RWPE1 (cell line): ENCODE measurements at regions not wholly inside any gene's neighbourhood (a gene's known extent, or its start where the extent isn't known, plus 50 kb on each side); places are given as distances from the start of the nearest gene placed in this dataset.

Source experiments
- CTCF ChIA-PET: fragments of 350-600 bp; sonication (Branson Sonifier 250); formaldehyde crosslinking; extraction: SDS; loops from one replicate; lab custom pipeline; 2021; lab: Yijun Ruan, JAX
- POLR2A ChIA-PET: fragments of 400-600 bp; formaldehyde crosslinking; extraction: SDS; loops from one replicate; lab custom pipeline; 2020; ENCODE audit warnings: antibody characterized with exemption; ENCODE audit not compliant: low non-redundant PET; lab: Yijun Ruan, JAX
- DNase-seq: peaks from one replicate; pipeline ENCODE4 v3.0.0; 2012; ENCODE audit warnings: low spot score
- H3K27ac ChIP-seq: fragments of 450-650 bp; 2 replicates; pipeline ENCODE4 v1.5.1; 2017
- TF ChIP-seq, protein P1 (sequence below): fragments of 450-650 bp; conservative IDR thresholded peaks from 2 replicates; pipeline ENCODE4 v1.5.1; 2017; ENCODE audit warnings: low read depth, mild to moderate bottlenecking

DNA sequence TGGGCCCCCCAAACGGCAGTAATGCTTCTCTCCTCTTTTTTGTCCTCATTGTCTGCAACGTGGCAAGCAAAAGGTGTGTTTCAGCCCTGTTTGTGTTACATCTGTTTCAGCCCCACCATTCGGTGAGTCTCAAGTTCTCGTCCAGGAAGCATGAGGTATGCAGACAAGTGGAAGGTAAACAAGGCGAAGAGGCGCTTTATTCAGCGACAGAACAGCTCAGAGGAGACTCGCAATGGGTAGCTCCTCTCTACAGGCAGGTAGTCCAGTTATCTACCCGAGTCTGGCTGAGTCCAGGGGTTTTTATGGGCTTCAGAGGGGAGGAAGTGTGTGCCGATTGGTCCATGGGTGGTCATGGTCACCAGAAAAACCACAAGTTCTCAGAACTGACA is 733.4 kb upstream of the CDH7 start:
- CTCF ChIA-PET = no interaction called here
- TF ChIP-seq, protein P1, sequence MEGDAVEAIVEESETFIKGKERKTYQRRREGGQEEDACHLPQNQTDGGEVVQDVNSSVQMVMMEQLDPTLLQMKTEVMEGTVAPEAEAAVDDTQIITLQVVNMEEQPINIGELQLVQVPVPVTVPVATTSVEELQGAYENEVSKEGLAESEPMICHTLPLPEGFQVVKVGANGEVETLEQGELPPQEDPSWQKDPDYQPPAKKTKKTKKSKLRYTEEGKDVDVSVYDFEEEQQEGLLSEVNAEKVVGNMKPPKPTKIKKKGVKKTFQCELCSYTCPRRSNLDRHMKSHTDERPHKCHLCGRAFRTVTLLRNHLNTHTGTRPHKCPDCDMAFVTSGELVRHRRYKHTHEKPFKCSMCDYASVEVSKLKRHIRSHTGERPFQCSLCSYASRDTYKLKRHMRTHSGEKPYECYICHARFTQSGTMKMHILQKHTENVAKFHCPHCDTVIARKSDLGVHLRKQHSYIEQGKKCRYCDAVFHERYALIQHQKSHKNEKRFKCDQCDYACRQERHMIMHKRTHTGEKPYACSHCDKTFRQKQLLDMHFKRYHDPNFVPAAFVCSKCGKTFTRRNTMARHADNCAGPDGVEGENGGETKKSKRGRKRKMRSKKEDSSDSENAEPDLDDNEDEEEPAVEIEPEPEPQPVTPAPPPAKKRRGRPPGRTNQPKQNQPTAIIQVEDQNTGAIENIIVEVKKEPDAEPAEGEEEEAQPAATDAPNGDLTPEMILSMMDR = no peak

DNA sequence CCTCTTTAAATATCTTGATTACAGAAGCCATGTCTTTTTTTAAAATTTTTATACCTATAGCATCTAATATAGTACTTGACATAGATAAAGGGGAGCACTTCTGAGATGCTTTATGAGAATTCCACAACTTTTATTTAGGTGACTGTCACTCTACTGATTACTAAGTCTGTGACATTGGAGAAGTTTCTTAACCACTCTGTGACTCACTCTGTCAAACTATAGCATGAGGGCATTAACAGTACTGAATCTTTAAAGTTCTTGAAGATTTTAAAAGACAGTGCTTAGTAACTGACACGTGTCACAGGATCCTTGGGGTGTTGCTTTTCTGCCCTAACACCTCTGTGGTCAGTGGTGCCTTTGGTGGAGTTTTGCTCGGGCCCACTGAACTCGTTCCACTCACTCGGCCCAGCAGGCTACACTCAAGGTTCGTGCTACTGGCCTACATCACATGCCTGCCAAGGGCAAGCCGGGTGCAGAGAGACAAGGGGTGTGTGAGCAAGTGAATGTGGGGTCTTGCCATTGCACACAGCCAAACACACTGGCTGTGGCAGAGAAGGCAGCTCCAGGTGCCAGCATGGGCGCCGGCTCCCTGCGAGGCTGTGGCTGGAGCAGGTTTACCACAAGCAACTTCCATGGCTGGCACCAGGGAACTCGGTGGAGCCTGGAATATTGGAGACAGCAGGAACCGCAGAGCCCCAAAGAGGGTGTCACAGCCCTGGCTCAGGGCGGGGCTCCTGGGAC is 734.0 kb upstream of the CDH7 start:
- TF ChIP-seq, protein P1 = no peak
- CTCF ChIA-PET = no interaction called here
- POLR2A ChIA-PET = no interaction called here
- DNase-seq = no peak
- H3K27ac ChIP-seq = no peak overlapping the region

More for the DNA sequence above, 733.4 kb upstream of the CDH7 start:
- no peak overlapping the region for H3K27ac ChIP-seq
- POLR2A ChIA-PET = no interaction called here
- DNase-seq = no peak

DNA sequence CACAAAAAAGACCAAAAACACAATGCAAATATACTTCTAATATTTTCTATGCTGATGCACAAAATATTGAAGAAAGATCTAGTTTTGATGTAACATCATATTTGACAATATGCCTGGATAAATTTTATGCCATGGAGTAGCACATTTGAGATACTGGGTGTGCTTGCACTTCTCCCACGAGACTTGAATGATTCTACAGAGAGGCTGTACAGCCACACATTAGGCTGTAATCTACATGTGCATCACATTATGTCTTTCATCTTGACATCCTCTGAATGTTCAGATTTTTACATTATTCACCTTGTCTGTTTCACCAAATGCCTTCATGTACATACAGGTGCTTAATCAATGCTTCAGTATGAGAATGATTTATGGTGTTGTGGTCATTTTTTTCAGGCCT is 756.4 kb upstream of the CDH7 start:
- ChIA-PET POLR2A (no interaction called here), CTCF (no interaction called here)
- no peak overlapping the region for H3K27ac ChIP-seq
- DNase-seq = no peak
- TF ChIP-seq, protein P1 = no peak

DNA sequence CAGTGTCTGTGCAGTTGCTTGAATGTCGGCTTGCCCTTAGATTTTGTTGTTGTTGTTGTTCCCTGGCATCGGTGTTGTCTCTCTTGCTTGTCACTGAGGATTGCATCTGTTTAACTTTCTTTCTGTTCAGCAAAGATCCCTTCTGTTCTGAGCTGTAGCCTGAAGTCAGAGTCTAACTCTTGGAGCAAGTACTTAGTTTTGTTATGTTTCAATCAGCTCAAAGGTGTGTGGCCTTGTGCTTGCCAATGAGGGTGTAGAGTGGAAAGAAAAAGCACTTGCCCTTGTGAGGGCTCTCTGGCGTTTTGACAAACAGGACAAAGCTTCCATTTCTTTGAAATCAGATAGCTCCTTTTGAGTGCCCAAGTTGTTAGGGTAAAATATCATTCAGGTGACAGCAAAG is 757.1 kb upstream of the CDH7 start:
- TF ChIP-seq, protein P1 = no peak
- no peak for DNase-seq
- no peak overlapping the region for H3K27ac ChIP-seq
- POLR2A ChIA-PET = no interaction called here
- CTCF ChIA-PET = no interaction called here

DNA sequence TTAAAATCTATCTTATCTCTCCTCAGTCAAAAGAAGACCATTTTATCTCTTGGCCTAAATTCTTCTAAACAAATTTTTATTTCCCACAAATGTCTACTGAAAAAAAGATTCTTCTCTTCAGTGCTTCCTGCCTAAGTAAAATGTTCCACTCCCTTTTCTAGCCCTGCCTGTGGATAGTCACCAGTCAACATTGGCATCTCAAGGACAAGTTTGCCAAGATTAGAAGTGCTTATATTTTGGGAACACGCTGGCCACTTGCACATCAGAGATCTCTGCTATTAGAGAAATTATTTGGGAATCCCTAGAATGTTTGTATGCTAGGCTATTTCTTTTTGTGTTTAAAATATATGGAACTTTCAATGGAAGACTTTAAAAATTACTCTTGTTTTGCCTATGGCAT is 758.2 kb upstream of the CDH7 start:
- ChIA-PET CTCF (no interaction called here), POLR2A (no interaction called here)
- TF ChIP-seq, protein P1 = no peak
- DNase-seq = no peak
- H3K27ac ChIP-seq = no peak overlapping the region

DNA sequence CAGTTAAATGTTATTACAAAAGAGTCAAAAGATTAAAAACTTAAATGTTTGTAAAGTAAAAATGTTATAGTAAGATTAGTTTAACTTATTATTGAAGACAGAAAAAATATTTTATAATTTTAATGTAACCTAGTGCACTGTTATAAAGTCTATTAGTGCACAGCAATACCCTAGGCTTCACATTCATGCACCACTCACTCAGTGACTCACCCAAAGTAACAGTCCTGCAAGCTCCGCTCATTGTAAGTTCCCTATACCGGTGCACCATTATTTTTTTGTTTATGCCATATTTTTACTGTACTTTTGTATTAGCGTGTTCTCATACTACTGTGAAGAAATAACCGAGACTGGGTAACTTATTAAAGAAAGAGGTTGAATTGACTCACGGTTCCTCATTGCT is 759.7 kb upstream of the CDH7 start:
- no peak for DNase-seq
- TF ChIP-seq, protein P1 = no peak
- ChIA-PET POLR2A (no interaction called here), CTCF (no interaction called here)
- H3K27ac ChIP-seq = no peak overlapping the region
